ENCODE measurements at regions not wholly inside any gene's neighbourhood (a gene's known extent, or its start where the extent isn't known, plus 50 kb on each side); places are given as distances from the start of the nearest gene placed in this dataset.

GRCh38 chr7:356087-356486 lies 66.1 kb downstream of the FOXL3 start:
- H3K9me3 ChIP-seq (ENCODE audit: severe bottlenecking) = no peaks in the 10 kb centered on the region
- TF ChIP-seq CTCF (IDR thresholded peaks at IDR 0.05; ENCODE audit: poor library complexity, severe bottlenecking) = no peak
- H3K4me3 ChIP-seq (ENCODE audit: severe bottlenecking) = no peak overlapping the region
- DNase-seq (ENCODE audit: low spot score) (no peak), ATAC-seq (ENCODE audit: low read depth) (peak; percentile 58; the same call in 1 of the 3 replicates)
- no peaks in the 10 kb centered on the region for H3K27me3 ChIP-seq (ENCODE audit: insufficient read depth, poor library complexity, severe bottlenecking)
- H3K4me1 ChIP-seq (ENCODE audit: insufficient read depth, poor library complexity, severe bottlenecking) = no peaks in the 10 kb centered on the region
- no peak overlapping the region for H3K27ac ChIP-seq (ENCODE audit: poor library complexity, severe bottlenecking)
- no peaks in the 10 kb centered on the region for H3K36me3 ChIP-seq (ENCODE audit: low read depth)

GRCh38 chr7:356691-357462 lies 66.9 kb downstream of the FOXL3 start:
- TF ChIP-seq CTCF (IDR thresholded peaks at IDR 0.05; ENCODE audit: poor library complexity, severe bottlenecking) = no peak
- no peak overlapping the region for H3K27ac ChIP-seq (ENCODE audit: poor library complexity, severe bottlenecking)
- H3K9me3 ChIP-seq (ENCODE audit: severe bottlenecking) = no peaks in the 10 kb centered on the region
- no peaks in the 10 kb centered on the region for H3K36me3 ChIP-seq (ENCODE audit: low read depth)
- DNase-seq (ENCODE audit: low spot score) = no peak
- no peaks in the 10 kb centered on the region for H3K4me1 ChIP-seq (ENCODE audit: insufficient read depth, poor library complexity, severe bottlenecking)
- peak; percentile 37; the same call in 1 of the 3 replicates for ATAC-seq (ENCODE audit: low read depth)
- no peaks in the 10 kb centered on the region for H3K27me3 ChIP-seq (ENCODE audit: insufficient read depth, poor library complexity, severe bottlenecking)
- no peak overlapping the region for H3K4me3 ChIP-seq (ENCODE audit: severe bottlenecking)

GRCh38 chr7:357531-358209 lies 67.7 kb downstream of the FOXL3 start:
- Histone ChIP-seq H3K27ac (ENCODE audit: poor library complexity, severe bottlenecking) (no peak overlapping the region), H3K4me3 (ENCODE audit: severe bottlenecking) (no peak overlapping the region), H3K9me3 (ENCODE audit: severe bottlenecking) (no peaks in the 10 kb centered on the region), H3K4me1 (ENCODE audit: insufficient read depth, poor library complexity, severe bottlenecking) (no peaks in the 10 kb centered on the region), H3K36me3 (ENCODE audit: low read depth) (no peaks in the 10 kb centered on the region), H3K27me3 (ENCODE audit: insufficient read depth, poor library complexity, severe bottlenecking) (no peaks in the 10 kb centered on the region)
- DNase-seq (ENCODE audit: low spot score) (no peak), ATAC-seq (ENCODE audit: low read depth) (no peak)
- no peak for TF ChIP-seq CTCF (IDR thresholded peaks at IDR 0.05; ENCODE audit: poor library complexity, severe bottlenecking)

GRCh38 chr7:358352-358751 lies 68.4 kb downstream of the FOXL3 start:
- H3K4me1 ChIP-seq (ENCODE audit: insufficient read depth, poor library complexity, severe bottlenecking) = no peaks in the 10 kb centered on the region
- H3K36me3 ChIP-seq (ENCODE audit: low read depth) = no peaks in the 10 kb centered on the region
- ATAC-seq (ENCODE audit: low read depth) (no peak), DNase-seq (ENCODE audit: low spot score) (no peak)
- no peak overlapping the region for H3K4me3 ChIP-seq (ENCODE audit: severe bottlenecking)
- no peak for TF ChIP-seq CTCF (IDR thresholded peaks at IDR 0.05; ENCODE audit: poor library complexity, severe bottlenecking)
- no peaks in the 10 kb centered on the region for H3K27me3 ChIP-seq (ENCODE audit: insufficient read depth, poor library complexity, severe bottlenecking)
- no peak overlapping the region for H3K27ac ChIP-seq (ENCODE audit: poor library complexity, severe bottlenecking)
- no peaks in the 10 kb centered on the region for H3K9me3 ChIP-seq (ENCODE audit: severe bottlenecking)
